ENCODE measurements at regions not wholly inside any gene's neighbourhood (a gene's known extent, or its start where the extent isn't known, plus 50 kb on each side); places are given as distances from the start of the nearest gene placed in this dataset.

DNA sequence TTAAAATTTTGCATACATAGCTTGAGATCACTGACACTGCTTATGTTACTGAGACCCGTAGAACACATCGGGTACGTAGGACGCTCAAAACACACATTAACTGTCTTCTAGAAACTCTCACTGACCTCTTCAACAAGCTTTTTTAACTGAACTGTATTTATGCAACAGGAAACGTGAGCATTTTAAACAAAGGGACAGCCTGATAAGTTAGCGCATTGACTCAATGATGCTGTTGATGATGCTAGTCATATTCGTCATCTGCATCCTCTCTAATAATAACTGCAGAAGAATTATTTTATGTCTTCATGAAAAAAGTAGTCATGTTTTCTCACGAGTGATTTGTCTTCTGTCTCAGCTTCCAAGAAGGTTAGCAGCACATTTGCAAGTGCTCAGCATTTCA lies 824.0 kb downstream of the DCDC2C start:
- no peak for DNase-seq (ENCODE audit: low read depth)
- TF ChIP-seq, protein P1, sequence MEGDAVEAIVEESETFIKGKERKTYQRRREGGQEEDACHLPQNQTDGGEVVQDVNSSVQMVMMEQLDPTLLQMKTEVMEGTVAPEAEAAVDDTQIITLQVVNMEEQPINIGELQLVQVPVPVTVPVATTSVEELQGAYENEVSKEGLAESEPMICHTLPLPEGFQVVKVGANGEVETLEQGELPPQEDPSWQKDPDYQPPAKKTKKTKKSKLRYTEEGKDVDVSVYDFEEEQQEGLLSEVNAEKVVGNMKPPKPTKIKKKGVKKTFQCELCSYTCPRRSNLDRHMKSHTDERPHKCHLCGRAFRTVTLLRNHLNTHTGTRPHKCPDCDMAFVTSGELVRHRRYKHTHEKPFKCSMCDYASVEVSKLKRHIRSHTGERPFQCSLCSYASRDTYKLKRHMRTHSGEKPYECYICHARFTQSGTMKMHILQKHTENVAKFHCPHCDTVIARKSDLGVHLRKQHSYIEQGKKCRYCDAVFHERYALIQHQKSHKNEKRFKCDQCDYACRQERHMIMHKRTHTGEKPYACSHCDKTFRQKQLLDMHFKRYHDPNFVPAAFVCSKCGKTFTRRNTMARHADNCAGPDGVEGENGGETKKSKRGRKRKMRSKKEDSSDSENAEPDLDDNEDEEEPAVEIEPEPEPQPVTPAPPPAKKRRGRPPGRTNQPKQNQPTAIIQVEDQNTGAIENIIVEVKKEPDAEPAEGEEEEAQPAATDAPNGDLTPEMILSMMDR (conservative IDR thresholded peaks at IDR 0.05; ENCODE audit: control insufficient read depth, insufficient read depth, low read depth, low read length), result no peak
- H3K4me3 ChIP-seq (ENCODE audit: control insufficient read depth, low read depth, low read length), result no peak overlapping the region

DNA sequence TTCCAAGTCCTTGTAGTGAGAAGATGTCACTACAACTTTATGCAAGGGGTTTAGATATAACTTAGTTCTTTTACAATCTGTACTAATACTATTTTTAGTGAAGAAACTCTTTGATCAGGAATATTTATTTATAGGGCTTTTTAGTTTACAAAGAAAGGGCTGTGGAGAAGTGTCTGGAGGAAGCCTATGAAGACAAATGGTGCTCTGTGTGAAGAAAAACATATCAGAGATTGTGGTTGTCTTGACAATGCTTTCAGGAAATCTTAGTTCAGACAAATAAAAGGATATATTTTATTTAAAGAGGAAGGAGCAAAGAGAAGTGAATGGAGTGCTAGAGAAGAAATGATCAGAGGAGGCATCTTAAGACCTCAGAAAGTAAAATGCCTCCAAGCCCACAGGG lies 824.9 kb downstream of the DCDC2C start:
- TF ChIP-seq, protein P1 (conservative IDR thresholded peaks at IDR 0.05; ENCODE audit: control insufficient read depth, insufficient read depth, low read depth, low read length), result no peak
- no peak for DNase-seq (ENCODE audit: low read depth)
- H3K4me3 ChIP-seq (ENCODE audit: control insufficient read depth, low read depth, low read length), result no peak overlapping the region

DNA sequence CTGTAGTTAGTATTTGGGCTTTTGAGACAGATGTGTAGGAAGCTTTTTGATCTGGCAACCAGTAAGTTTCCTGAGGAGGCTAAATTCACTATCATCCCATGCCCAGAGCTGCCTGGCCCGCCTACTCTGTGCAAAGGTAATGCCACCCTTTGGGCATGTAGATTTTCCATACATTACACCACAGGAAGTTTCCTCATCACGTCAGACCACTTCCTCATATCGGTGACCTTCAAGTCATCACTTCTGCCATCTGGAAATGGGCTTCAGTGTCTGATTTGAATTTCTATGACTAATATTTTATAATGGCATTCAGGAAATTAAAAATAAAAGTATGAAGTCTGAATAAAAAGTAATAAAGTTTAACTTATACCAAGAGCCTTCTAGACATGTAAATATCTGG lies 825.4 kb downstream of the DCDC2C start:
- H3K4me3 ChIP-seq (ENCODE audit: control insufficient read depth, low read depth, low read length), result no peak overlapping the region
- TF ChIP-seq, protein P1 (conservative IDR thresholded peaks at IDR 0.05; ENCODE audit: control insufficient read depth, insufficient read depth, low read depth, low read length), result no peak
- no peak for DNase-seq (ENCODE audit: low read depth)

DNA sequence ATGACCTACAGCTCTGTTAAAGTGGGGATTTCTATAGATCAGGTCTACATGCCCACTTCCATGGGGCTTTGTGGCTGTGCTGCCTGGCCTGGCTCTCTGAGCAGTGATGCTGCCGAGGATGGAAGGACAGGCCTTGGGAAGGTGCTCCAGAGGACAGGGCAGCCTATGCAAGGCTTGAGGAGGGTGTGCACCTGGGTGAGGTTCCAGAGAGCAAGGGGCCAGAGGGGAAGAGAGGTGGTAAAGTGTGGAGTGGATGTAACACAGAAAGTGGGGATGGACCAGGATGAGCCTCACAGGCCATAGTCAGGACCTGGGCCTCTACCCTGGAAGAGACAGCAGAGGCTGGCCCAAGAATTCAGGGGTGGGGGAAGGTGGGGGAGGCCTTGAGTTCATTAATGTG lies 826.4 kb downstream of the DCDC2C start:
- TF ChIP-seq, protein P1 (conservative IDR thresholded peaks at IDR 0.05; ENCODE audit: control insufficient read depth, insufficient read depth, low read depth, low read length), result no peak
- no peak overlapping the region for H3K4me3 ChIP-seq (ENCODE audit: control insufficient read depth, low read depth, low read length)
- DNase-seq (ENCODE audit: low read depth), result no peak

DNA sequence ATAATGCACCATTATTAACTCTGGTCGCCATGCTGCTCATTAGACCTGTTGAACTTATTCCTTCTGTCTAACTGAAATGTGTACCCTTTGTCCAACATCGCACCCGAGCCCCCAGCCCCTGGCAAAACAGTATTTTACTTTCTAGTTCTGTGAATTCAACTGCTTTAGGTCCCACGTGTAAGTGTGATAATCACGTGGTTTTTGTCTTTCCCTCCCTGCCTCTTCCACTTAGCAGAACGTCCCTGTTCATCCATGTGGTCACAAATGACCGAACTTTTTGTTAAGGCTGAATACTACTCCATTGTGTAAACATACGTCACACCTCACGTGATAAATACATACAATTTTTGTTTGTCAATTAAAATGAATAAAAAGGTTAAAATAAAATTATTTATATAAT lies 826.9 kb downstream of the DCDC2C start:
- DNase-seq (ENCODE audit: low read depth), result no peak
- TF ChIP-seq, protein P1 (conservative IDR thresholded peaks at IDR 0.05; ENCODE audit: control insufficient read depth, insufficient read depth, low read depth, low read length), result no peak
- H3K4me3 ChIP-seq (ENCODE audit: control insufficient read depth, low read depth, low read length), result no peak overlapping the region

DNA sequence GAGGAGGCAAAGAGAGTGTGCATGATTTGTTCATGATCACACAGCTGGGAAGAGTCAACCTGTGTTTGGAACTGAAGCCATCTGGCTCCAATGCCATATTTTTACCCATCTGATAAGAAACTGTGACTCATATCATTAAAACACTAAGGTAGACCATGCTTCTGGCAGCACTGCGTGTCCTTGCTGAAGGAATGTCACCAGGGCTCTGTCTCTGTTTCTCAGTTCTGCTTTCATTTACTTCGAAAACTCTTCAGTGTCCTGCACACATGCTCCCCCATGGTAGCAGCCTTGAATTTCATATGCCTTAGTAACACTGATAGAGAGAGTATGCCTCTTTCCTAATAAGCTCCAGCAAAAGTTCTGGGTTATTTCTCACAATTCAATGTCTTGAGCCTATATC lies 830.4 kb downstream of the DCDC2C start:
- TF ChIP-seq, protein P1 (conservative IDR thresholded peaks at IDR 0.05; ENCODE audit: control insufficient read depth, insufficient read depth, low read depth, low read length), result no peak
- no peak for DNase-seq (ENCODE audit: low read depth)
- no peak overlapping the region for H3K4me3 ChIP-seq (ENCODE audit: control insufficient read depth, low read depth, low read length)

DNA sequence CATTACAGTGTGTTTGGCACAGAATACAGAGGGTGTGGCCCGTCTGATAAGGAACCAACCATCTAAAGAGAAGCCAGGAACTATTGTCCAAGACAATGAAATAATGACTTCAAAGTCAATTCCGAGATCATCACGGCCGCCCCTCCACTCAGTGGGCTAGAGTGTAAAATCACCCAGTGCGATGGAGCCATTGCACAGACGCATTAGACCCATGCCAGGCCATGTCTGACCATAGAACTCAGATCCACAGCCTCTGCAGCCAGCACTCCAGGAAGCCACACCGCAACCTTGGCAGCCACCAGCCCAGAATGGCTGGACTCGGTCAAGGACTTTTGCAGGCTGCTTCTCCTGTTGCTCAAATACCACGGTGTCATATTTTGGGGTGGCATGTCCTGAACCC lies 835.7 kb downstream of the DCDC2C start:
- H3K4me3 ChIP-seq (ENCODE audit: control insufficient read depth, low read depth, low read length), result no peak overlapping the region
- TF ChIP-seq, protein P1 (conservative IDR thresholded peaks at IDR 0.05; ENCODE audit: control insufficient read depth, insufficient read depth, low read depth, low read length), result no peak

More for the DNA sequence above, 835.7 kb downstream of the DCDC2C start:
- DNase-seq (ENCODE audit: low read depth), result no peak
